KOPT-K1 (cell line): ENCODE measurements at regions not wholly inside any gene's neighbourhood (a gene's known extent, or its start where the extent isn't known, plus 50 kb on each side); places are given as distances from the start of the nearest gene placed in this dataset.
"Not testable (repeated sequence)": the region's sequence is repeated elsewhere in the genome, so short reads cannot be mapped to it uniquely, and the experiment has no call there.

Experiments
- H3K27ac ChIP-seq: fragments of 200-600 bp; sonication (generic); 2 replicates; pipeline ENCODE4 v1.5.1; 2016; ENCODE audit warnings: antibody characterized with exemption, mild to moderate bottlenecking, low read depth, low read length; ENCODE audit not compliant: poor library complexity, severe bottlenecking
- H3K36me3 ChIP-seq: fragments of 200-600 bp; sonication (generic); 2 replicates; pipeline ENCODE4 v1.5.1; 2017; ENCODE audit warnings: antibody characterized with exemption, mild to moderate bottlenecking, low read length, moderate library complexity; ENCODE audit not compliant: insufficient read depth
- H3K9me3 ChIP-seq: fragments of 200-600 bp; sonication (generic); 2 replicates; pipeline ENCODE4 v1.5.1; 2017; ENCODE audit warnings: antibody characterized with exemption, low read length, mild to moderate bottlenecking; ENCODE audit not compliant: insufficient read depth, poor library complexity, severe bottlenecking

GRCh38 chr6:22149501-22150367 is 147.1 kb downstream of the PRL start:
- Histone ChIP-seq H3K9me3 (no peaks in the 10 kb centered on the region), H3K27ac (peak overlapping the region; percentile 100), H3K36me3 (peaks cover 23% of the 10 kb centered on the region)

GRCh38 chr6:22150368-22151035 is 146.3 kb downstream of the PRL start:
- Histone ChIP-seq H3K36me3 (peaks cover 15% of the 10 kb centered on the region; the same call in 1 of the 2 replicates), H3K9me3 (no peaks in the 10 kb centered on the region), H3K27ac (peak overlapping the region; percentile 100)

- Histone ChIP-seq H3K9me3 (no peaks in the 10 kb centered on the region), H3K27ac (peak overlapping the region; percentile 46), H3K36me3 (peaks cover 20% of the 10 kb centered on the region)
Measured at GRCh38 chr6:22151892-22152291, 144.9 kb downstream of the PRL start.

GRCh38 chr6:22152841-22153240 is 144.0 kb downstream of the PRL start:
- Histone ChIP-seq H3K27ac (peak overlapping the region; percentile 46), H3K9me3 (no peaks in the 10 kb centered on the region)

GRCh38 chr6:22153384-22154158 is 143.3 kb downstream of the PRL start:
- H3K9me3 ChIP-seq = no peaks in the 10 kb centered on the region
- H3K27ac ChIP-seq = peak overlapping the region; percentile 38
- H3K36me3 ChIP-seq = peaks cover 34% of the 10 kb centered on the region

More at GRCh38 chr6:22152841-22153240, 144.0 kb downstream of the PRL start:
- peaks cover 27% of the 10 kb centered on the region for H3K36me3 ChIP-seq

- Histone ChIP-seq H3K9me3 (no peaks in the 10 kb centered on the region), H3K27ac (peak overlapping the region; percentile 7), H3K36me3 (peaks cover 50% of the 10 kb centered on the region)
Measured at GRCh38 chr6:22155551-22155950, 141.3 kb downstream of the PRL start.

GRCh38 chr6:22157233-22157632 is 139.6 kb downstream of the PRL start:
- Histone ChIP-seq H3K9me3 (peaks cover 4% of the 10 kb centered on the region), H3K36me3 (peaks cover 59% of the 10 kb centered on the region), H3K27ac (no peak overlapping the region)

GRCh38 chr6:22164236-22164635 is 132.6 kb downstream of the PRL start:
- Histone ChIP-seq H3K27ac (no peak overlapping the region), H3K36me3 (peaks cover 47% of the 10 kb centered on the region), H3K9me3 (peaks cover 26% of the 10 kb centered on the region)

- H3K27ac ChIP-seq = not testable (repeated sequence)
- Histone ChIP-seq H3K36me3 (peaks cover 39% of the 10 kb centered on the region), H3K9me3 (peaks cover 45% of the 10 kb centered on the region)
Measured at GRCh38 chr6:22171006-22171405, 125.8 kb downstream of the PRL start.

GRCh38 chr6:22171885-22172284 is 125.0 kb downstream of the PRL start:
- H3K27ac ChIP-seq = not testable (repeated sequence)
- H3K9me3 ChIP-seq = peaks cover 43% of the 10 kb centered on the region
- H3K36me3 ChIP-seq = peaks cover 37% of the 10 kb centered on the region

GRCh38 chr6:22173311-22173710 is 123.5 kb downstream of the PRL start:
- Histone ChIP-seq H3K27ac (no peak overlapping the region), H3K36me3 (peaks cover 37% of the 10 kb centered on the region), H3K9me3 (peaks cover 43% of the 10 kb centered on the region)

- peaks cover 47% of the 10 kb centered on the region for H3K36me3 ChIP-seq
- not testable (repeated sequence) for H3K27ac ChIP-seq
- peaks cover 47% of the 10 kb centered on the region for H3K9me3 ChIP-seq
Measured at GRCh38 chr6:22180250-22180649, 116.6 kb downstream of the PRL start.

GRCh38 chr6:22184371-22184770 is 112.5 kb downstream of the PRL start:
- H3K27ac ChIP-seq = no peak overlapping the region
- peaks cover 80% of the 10 kb centered on the region for H3K36me3 ChIP-seq
- H3K9me3 ChIP-seq = peaks cover 52% of the 10 kb centered on the region

GRCh38 chr6:22189946-22190345 is 106.9 kb downstream of the PRL start:
- Histone ChIP-seq H3K9me3 (peaks cover 7% of the 10 kb centered on the region), H3K27ac (no peak overlapping the region), H3K36me3 (peaks cover 84% of the 10 kb centered on the region)
